ENCODE measurements at regions not wholly inside any gene's neighbourhood (a gene's known extent, or its start where the extent isn't known, plus 50 kb on each side); places are given as distances from the start of the nearest gene placed in this dataset.

- no peak for TF ChIP-seq CTCF (IDR thresholded peaks at IDR 0.05)
- no peak for TF ChIP-seq POLR2A (IDR thresholded peaks at IDR 0.05)
Measured at GRCh38 chr10:108290823-108291222, 1126.3 kb upstream of the SORCS1 start.

Measured in testis (tissue), 2 donors.